Amniotic stem cell (primary cell): ENCODE measurements at regions not wholly inside any gene's neighbourhood (a gene's known extent, or its start where the extent isn't known, plus 50 kb on each side); places are given as distances from the start of the nearest gene placed in this dataset.
A peak's percentile ranks its signal among the peaks of the same experiment; 100 is the strongest.

Experiments used
- DNase-seq: peaks from one replicate; lab custom pipeline; 2025; lab: John Stamatoyannopoulos, UW

DNA sequence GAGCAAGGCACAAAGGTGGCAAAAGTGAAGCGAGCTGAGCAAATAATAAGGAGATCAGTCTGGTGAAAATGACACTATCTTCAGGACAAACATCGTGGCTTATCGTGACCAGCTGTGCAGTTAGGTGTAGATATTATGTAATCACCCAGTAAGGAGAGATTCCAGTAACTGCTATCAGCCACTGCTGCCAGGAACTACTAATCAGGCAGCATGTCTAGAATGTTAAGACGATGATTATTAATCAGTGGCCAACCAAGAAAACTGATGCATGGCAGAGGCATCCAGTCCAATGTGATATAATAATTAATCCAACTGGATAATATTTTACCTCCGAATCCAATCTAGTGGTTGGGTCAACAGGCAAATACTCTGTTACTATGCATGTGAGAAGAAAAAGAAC lies 252.7 kb upstream of the ZPLD1 start:
- no peak for DNase-seq

DNA sequence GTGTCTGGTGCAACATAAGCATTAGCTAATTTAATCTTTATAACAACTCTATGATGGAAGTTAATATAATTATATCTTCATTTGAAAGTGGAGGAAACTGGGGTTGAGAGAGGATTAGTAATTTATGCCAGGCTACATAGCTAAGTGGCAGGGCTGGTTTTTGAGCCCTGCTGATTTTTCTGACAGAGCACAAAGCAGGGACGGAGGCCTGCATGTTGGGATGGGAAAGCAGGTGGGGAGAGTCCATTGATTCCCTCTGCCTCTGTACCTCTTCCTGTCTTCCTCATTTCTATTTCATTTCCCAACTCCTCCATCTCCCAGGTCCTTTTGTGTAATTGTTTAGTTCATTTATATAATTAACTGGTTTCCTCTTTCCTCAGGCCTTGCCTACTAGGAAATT lies 251.6 kb upstream of the ZPLD1 start:
- no peak for DNase-seq

DNA sequence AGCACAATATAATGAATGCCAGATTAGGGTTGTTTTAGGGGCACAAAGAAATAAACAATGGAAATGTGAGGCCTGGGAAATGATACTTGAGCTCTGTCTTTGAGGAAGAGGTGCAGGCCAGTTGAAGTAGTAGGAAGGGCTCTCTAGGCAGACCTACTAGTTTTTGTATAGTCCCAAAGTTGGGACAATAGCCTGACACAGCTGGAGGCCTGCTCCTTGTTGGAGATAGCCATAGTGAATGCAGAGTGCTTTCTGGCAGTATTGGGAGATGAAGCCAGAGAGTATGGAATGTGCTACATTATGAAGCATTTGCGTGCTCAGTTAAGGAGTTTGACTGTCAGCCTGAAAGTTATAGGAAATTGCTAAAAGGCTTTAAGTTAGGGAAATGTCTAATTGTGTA lies 251.2 kb upstream of the ZPLD1 start:
- DNase-seq, result no peak

DNA sequence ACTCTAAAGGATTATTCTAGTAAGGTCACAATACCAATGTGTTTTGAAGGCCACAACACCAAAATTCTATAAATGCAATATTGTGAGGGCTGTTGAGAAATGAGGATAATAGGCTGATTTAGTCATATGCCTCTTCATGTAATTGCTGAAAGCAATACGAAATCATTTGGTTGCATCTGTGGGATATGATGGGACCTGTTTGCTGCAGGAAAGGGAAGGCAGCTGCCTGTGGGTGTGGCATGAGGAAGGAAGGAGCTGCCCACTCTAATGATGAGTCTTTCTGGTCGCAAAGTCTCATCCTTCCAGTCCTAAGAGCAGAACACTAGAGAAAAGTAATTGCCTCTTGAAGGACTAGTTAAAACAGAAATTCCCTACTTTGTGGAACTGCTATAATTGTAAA lies 245.3 kb upstream of the ZPLD1 start:
- no peak for DNase-seq

DNA sequence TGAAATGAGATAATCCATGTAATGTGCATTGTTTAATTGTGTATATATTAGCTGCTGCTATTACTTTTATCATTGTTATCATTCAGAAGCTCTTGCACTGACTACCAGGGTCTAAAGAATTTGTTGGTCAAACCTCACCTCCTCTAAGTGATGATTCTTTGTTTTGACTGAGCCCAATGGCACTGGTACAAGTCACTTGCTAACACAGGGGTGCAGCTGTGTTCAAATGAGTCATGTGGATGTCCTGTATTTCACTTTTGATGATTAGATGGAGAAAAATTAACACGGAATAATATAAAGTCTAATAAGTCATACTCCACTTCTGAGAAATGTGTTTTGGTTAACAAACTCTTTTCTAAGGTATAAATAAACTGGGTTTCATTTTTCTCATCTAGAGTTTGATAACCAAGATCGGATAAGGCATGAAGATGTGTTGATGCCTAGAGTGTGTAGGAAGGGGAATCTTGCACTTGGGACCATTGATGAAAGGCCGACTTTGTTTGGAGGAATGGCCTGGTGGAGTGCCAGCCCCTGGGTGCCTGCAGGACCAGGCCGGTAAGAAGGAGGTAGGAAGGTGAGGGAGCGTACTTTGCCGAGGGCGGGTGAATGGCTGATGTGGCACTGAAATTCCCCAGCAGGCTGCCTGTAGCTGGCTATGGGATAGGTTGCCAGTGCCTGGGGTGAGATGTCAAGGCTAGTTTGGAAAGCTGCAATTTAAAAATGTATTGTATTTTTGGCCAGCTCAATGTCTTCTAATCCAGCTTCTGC lies 244.7 kb upstream of the ZPLD1 start:
- no peak for DNase-seq

DNA sequence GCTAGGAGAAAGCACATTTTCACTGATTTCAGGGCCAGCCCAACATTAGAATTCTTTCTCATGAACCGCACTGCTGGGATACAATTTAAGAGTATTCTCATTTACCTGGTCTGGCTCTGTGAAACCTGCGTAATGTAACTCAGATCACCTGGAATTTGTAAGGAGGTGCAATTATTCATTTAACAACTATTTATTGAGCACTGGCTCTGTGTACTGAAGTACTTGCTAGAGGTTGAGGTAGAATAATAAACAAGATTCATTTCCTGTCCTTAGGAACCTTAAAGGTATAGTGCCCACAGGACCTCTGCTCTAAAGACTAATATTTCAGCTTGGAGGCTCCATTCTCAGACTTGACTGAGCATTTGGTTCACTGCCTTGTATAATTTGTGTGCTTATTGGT lies 242.2 kb upstream of the ZPLD1 start:
- no peak for DNase-seq

DNA sequence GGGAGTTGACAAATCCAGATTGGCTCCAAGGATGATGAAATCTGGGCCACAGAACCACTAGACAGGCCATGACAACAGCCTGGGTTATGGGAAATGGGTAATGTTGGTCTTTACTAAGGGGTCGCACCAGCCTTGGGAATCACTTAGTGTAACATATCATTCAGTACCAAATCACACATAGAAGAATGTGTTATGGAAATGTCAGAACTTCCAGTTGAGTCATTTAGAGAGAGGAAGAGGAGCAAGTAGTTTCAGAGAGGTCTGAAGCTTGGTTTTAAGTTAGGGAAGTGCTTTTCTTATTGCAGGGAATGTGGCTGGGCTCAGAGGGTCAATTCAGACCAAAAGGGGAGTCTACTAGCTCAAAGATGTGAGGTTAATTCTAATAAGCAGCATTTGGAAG lies 241.6 kb upstream of the ZPLD1 start:
- no peak for DNase-seq

DNA sequence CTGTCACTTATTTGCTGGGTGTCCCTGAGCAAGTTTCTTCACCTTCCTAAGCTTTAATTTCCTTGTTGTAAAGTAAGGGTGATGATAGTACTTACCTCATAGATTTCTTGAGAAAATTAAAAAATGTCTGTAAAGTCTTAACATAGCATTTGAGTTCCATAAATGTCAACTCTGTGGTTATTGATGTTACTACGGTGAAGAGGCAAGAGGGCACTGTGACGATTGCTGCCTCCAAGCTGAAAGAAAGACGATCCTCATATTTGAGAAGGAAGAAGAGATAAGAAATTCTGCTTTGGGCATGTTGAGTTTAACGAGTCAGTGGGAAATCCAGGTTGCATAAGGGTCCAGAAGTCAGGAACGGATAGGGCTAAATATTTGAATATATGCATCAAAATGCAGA lies 240.8 kb upstream of the ZPLD1 start:
- no peak for DNase-seq

DNA sequence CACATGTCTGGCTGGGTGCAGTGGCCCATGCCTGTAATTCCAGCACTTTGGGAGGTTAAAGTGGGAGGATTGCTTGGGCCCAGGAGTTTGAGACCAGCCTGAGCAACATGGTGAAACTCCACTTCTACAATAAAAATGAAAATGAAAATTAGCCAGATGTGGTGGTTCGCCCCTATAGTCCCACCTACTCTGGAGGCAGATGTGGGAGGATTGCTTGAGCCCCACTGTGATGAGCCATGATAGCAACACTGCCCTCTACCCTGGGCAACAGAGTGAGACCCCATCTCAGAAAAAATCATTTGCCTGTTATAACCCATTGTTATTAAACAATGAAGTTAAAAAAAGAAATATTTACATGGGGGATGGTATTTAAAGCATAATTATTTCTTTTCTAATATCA lies 240.1 kb upstream of the ZPLD1 start:
- no peak for DNase-seq

DNA sequence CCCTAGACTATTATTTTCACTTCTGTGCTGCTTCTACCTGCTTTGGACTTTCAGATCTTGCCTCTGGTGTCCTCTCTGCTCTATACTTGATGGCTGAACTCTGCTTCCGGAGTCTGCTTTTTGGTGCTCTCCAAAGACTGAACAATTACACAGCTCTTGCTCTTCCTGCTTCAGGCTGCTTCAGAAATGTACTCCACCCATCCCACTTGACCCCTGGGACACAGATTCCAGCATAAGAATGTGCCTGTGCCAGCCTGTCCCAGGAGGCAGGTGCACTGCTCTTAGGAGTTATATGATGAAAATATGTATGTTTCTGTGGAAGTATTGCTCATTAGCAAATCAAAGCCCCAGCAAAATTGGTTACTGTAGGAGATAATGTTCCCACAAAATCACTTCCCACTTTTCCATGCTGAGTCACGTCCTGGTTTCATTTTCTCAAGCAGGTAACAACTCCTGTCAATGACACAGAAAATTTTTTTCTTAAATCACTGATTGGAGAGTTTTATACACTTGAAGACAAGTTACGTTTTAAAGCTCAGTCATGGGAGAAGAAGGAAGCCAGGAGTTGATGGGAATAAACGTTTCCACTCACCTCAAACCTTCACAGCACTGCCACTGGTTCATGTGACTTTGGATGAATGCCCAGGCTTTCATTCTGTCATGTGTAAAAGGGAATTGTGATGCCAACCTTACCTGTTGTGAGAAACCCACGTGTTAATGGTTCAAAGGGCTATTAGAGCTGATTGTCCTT lies 239.4 kb upstream of the ZPLD1 start:
- DNase-seq, result no peak

DNA sequence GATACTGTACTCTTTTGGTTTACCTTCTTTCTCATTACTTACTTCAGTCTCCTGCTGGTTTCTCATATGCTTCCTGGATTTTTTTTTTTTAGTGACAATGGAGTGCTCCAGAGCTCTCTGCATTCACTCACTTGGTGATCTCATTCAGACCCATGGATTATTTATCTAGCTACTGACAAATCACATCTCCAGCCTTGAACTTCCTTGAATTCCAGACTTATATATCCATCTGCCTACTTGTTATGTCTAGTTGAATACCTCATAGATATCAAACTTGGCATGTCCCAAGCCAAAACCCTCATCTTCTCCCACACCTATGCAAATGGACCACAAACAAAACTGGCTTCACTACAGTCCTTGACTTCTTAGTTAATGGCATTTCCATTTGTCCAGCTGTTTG lies 234.7 kb upstream of the ZPLD1 start:
- DNase-seq, result no peak

DNA sequence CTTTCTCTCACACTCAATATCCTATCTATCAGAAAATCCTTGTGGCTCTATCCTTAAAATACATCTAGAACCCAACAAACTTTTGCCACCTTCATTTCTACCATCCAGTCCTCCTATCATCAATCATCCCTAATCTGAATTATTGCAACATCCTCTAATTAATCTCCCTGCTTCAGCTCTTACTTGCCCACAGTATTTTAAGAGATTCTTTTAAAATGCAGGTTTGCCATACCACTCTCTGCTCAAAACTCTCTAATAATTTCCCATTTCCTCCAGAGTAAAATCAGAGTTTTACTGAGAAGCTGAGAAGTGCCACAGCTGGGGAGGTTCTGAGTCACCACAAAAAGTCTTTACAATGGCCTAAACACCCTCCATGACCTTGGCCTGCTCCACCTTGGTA lies 234.3 kb upstream of the ZPLD1 start:
- DNase-seq, result no peak

DNA sequence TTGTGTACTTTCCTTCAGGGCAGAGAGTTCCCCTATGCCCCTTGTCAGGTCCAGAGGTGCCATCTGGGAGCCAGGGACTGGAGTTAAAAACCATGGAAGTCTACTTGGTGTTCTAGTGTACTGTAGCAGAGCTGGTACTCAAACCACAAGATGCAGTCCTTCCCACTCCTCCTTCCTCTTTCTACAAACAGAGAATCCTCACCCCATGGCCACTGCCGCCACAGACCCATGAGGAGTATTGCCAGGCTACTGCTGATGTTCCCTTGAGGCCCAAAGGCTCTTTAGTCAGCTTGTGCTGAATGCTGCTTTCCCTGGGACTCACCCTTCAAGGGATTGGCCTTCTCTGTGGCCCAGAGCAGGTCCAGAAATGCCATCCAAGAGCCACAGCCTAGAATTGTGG lies 229.2 kb upstream of the ZPLD1 start:
- DNase-seq, result no peak

DNA sequence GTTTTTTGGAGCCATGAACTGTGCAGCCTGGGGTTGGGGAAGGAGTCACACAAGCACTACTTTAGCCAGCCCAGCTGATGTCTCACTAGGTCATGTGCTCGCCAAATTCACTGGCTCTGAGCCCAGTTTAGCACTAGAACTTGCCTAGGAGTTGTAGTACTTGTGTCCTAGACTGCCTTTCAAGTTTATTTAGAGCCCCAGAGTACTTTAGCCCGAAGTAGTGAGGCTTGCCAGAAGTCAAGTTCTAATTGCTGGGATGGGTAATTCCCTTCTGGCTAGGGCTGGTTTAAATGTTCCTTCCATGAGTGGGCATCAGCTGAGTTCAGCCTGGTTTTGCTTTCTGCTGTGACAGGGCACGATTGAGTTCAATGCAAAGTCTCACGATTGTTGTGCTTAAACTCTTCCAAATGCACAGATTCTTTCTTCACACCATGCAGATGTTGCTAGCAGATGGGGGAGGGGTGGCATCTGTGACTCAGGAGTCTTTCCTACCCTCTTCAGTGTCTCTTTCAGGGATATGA lies 228.2 kb upstream of the ZPLD1 start:
- no peak for DNase-seq

DNA sequence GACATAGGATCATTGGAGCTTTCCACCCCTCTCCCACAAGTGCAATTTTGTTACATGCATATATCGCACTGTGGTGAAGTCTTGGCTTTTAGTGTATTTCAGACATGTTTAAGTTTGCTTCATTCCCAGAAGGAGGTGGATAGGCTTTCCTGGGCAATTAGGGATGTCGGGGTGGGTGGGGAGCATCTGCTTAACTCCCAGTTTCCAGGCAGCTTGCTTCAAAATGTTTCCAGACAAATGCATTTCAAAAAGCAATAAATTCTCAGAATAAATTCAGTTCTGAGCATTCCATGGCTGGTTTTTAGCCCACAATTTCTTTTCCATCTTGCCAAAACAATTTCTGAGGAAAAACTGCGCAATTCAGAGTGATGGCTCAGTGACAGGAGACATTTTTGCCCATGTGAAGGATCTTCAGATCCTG lies 227.7 kb upstream of the ZPLD1 start:
- DNase-seq, result no peak

DNA sequence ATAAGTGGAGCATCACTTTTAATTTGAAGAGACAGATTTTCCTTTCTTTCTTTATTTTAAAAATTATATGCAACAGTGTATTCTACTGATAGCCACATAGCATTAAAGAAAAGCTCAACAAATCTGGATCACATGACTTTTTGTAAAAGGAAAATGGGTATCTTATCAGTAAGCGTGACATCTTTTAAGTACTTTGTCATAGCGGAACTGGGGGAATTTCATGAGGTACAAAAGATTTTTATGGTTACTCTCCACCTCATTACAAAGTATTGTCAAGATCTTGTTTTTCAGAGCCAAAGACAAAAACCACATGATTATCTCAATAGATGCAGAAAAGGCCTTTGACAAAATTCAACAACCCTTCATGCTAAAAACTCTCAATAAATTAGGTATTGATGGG lies 219.6 kb upstream of the ZPLD1 start:
- no peak for DNase-seq

DNA sequence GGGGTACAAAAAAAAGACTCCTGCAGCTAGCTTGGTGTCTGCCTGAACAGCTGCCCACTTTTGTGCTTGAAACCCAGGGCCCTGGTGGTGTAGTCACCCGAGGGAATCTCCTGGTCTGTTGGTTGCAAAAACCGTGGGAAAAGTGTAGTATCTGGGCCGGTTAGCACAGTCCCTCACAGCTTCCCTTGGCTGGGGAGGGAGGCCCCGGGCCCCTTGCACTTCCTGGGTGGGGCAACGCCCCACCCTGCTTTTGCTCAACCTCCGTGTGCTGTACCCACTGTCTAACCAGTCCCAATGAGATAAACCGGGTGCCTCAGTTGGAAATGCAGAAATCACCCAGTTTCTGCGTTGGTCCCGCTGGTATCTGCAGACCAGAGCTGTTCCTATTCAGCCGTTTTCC lies 211.7 kb upstream of the ZPLD1 start:
- no peak for DNase-seq

DNA sequence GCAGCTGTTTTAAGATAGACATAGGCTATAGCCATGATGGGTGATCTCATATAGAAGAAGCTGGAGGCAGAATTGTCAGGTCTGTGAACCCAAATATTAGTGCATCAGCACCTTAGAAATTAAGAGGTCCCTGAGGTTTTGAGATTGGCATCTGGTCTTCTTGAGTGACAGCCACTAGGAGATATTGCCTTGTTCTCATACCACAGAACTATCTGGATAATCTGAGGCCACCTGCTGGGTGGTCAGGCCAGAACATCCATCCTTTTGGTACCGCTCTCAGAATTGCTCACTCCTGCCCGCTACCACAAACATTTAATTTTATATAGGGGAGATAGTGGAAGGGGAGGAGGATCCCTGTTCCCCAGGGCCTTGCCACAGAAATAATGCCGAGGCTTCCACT lies 210.6 kb upstream of the ZPLD1 start:
- DNase-seq, result no peak

DNA sequence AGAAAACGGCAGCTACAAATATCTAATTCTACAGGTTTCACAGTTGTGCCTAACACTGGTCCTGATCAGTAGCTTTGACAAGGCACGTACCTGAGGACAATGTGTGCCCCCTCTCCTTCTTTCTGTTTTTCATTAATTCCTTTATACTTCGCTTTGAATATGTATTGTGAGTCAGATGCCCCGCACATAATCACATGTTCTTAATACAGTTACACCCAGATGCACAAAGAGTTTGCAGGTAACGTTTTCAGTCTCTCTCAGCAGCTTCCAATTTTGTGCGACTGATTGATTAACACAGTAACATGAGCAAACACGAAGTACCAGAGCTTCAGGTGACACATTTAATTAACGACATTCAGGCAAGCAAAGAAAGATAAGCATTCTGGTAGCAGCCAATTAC lies 209.8 kb upstream of the ZPLD1 start:
- no peak for DNase-seq

DNA sequence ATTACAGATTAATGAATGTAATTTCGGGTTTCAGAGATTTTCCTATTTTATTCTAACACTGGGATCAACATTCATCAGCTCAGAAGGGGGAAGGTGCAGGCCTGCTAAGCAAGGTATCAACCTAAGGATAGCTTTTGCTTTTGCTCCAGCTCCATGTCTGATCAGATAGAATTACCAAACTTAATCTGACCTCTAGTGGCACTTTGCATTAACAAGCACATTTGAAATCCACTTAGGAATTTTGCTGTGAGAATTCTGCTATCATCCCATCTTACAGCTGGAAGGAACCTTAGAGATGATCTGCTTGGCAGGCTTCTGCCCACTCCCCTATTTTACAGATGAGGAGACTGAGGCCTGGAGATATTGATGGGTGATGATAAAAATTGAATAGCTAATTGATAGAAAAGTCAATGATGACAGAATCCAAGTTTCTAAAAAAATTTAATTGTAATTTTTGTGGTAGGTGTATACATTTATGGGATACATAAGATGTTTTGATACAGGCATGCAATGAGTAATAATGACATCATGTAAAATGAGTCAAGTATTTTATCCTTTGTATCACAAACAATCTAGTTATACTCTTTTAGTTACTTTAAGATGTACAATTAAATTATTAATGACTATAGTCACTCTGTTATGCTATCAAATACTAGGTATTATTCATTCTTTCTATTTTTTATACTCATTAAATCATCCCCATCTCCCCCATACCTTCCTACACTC lies 209.2 kb upstream of the ZPLD1 start:
- DNase-seq, result peak; percentile 17

DNA sequence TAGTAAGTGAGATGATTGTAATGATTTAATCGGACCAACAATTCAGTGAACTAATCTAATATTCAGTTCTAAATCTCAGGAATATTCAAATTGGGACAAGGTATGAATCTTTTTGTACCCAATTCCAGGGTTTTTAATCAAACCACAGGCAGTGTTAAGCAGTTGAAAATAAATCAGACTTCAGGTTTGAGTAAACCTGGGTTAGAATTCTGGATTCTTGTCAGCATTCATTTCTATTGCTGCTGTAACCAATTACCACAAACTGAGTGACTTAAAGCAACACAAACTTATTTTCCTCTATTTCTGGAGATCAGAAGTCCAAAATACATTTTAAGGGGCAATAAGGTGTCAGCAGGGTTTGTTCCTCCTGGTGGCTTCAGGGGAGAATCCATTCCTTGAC lies 208.4 kb upstream of the ZPLD1 start:
- DNase-seq, result no peak

DNA sequence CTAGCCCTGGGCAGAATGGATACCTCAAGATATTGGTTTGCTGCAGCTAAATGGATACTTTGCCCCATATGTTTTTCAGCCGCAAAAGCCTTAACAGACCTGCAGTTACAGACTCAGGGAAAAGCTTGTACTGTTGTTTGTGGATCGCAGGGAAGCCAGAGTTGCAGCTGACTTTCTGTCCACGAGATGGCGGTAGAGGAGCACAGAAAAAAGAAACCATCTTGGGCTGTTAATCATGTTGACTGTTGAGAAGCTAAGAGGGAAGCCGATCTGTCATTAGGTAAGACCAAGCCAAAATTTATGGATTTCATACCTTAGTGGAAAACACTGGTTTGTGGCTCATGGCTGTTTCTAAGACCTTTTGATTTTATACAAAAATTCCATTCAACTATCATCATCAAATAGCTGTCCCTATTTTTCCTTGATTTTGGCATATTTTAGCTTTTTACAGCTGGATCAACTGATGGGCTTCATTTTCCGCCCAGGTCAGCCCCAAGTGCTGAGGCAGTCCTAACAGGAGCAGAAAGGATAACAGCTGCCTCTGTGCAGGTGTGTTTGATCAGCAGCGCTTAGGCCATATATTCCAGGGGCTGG lies 205.7 kb upstream of the ZPLD1 start:
- peak; percentile 32 for DNase-seq

DNA sequence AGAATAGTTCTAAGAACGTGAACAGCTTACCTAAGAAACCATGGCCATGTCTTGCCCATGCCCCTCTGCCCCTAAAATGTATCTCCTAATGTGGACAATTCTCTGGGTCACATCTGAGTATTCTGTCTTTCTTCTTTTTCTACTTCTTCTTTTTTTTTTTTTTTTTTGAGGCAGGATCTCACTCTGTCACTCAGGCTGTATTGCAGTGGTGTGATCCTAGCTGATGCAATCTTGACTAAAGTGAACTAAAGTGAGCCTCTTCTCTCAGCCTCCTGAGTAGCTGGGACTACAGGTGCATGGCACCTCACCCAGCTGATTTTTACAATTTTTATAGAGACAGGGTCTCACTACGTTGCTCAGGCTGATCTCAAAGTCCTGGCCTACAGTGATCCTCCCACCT lies 204.8 kb upstream of the ZPLD1 start:
- DNase-seq, result no peak
